Vagina (tissue), 2 donors: ENCODE measurements at regions not wholly inside any gene's neighbourhood (a gene's known extent, or its start where the extent isn't known, plus 50 kb on each side); places are given as distances from the start of the nearest gene placed in this dataset.
"Not testable (repeated sequence)": the region's sequence is repeated elsewhere in the genome, so short reads cannot be mapped to it uniquely, and the experiment has no call there.

ENCODE experiments used
- DNase-seq, 2 donors: peaks; one replicate each; pipeline ENCODE4 v3.0.0-alpha.2; 2017; ENCODE audit errors: extremely low spot score in 2 of 2
- H3K27ac ChIP-seq: fragments of 200-600 bp; sonication (generic); one replicate; pipeline ENCODE4 v1.5.1; 2019
- H3K27me3 ChIP-seq: fragments of 200-600 bp; sonication (generic); one replicate; pipeline ENCODE4 v1.5.1; 2019
- H3K36me3 ChIP-seq, 2 donors: fragments of 200-600 bp; sonication (generic); one replicate each; pipeline ENCODE4 v1.5.1; 2017 to 2019
- H3K4me1 ChIP-seq: fragments of 200-600 bp; sonication (generic); one replicate; pipeline ENCODE4 v1.5.1; 2019
- H3K4me3 ChIP-seq, 2 donors: fragments of 200-600 bp; sonication (generic); 1 replicate in 1 of 2; 2 replicates in 1 of 2; pipeline ENCODE4 v1.5.1; 2016 to 2019
- H3K9me3 ChIP-seq: fragments of 200-600 bp; sonication (generic); one replicate; pipeline ENCODE4 v1.5.1; 2019
- POLR2A ChIP-seq, 2 donors: fragments of 450-650 bp; IDR thresholded peaks; one replicate each; pipeline ENCODE4 v1.6.1; 2017; ENCODE audit warnings: antibody characterized with exemption in 2 of 2, mild to moderate bottlenecking in 2 of 2, moderate library complexity in 2 of 2
- POLR2AphosphoS5 ChIP-seq, 2 donors: sonication (generic); formaldehyde crosslinking; IDR thresholded peaks; one replicate each; pipeline ENCODE4 v1.9.0; 2017; ENCODE audit warnings: antibody characterized with exemption in 2 of 2, mild to moderate bottlenecking in 2 of 2, low read depth in 1 of 2; ENCODE audit not compliant: insufficient read depth in 1 of 2
- intact Hi-C: fragments of 100-400 bp; cut with DNase I; formaldehyde crosslinking; loops from one replicate; pipeline ENCODE4 v1.15.1; 2023
- TF ChIP-seq, protein P1 (sequence below), 3 experiments: fragments of 450-650 bp in 2 of 3; fragments of 200-600 bp in 1 of 3; sonication (generic) in 1 of 3; IDR thresholded peaks; one replicate each; pipeline ENCODE4 v1.5.1; 2017 to 2019; ENCODE audit warnings: antibody characterized with exemption in 3 of 3, mild to moderate bottlenecking in 2 of 3, moderate library complexity in 2 of 3

DNA sequence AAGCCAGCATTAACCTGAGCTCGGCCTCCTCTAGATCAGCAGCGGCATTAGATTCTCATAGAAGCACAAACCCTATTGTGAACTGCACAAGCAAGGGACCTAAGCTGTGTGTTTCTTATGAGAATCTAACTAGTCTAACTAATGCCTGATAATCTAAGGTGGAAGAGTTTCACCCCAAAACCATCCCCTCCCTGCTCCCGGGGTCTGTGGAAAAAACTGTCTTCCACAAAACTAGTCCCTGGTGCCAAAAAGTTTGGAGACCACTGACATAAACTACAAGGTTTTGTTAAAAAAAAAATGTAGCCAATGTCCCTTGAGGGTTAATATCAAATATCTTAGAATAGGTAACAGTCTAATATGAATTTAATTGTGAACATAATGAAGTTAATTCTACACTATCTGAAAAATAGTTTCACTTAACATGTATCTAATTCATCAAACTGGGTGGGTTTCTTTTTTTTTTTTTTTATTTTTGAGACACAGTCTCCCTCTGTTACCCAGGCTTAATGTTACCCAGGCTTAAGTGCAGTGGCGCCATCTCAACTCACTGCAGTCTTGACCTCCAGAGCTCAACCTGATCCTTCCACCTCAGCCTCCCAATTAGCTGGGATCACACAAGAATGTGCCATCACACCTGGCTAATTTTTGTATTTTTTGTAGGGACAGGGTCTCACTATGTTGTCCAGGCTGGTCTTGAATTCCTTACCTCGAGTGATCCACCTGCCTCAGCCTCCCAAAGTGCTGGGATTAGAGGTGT, 4752.2 kb upstream of the OR11H1 start:
- H3K4me3 ChIP-seq, H3K27me3 ChIP-seq, H3K4me1 ChIP-seq, H3K9me3 ChIP-seq, intact Hi-C loops, H3K27ac ChIP-seq, H3K36me3 ChIP-seq: not testable (repeated sequence)
- peak in 1 of 2 donors; percentile 96 for DNase-seq

DNA sequence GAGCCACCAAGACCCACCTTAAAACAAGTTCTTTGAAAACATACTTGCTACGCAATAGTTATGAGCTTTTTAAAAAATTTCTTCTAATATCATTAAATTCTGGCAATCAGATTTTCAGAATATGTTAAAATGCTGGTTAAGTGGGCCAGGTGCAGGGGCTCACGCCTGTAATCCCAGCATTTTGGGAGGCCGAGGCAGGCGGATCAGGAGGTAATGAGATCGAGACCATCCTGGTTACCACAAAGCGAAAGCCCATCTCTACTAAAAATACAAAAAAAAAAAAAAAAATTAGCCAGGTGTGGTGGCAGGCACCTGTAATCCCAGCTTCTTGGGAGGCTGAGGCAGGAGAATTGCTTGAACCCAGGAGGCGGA, 4751.6 kb upstream of the OR11H1 start:
- H3K4me1 ChIP-seq, H3K4me3 ChIP-seq, H3K27ac ChIP-seq, intact Hi-C loops, H3K9me3 ChIP-seq, H3K27me3 ChIP-seq, H3K36me3 ChIP-seq: not testable (repeated sequence)
- DNase-seq, result peak in 1 of 2 donors; percentile 95

DNA sequence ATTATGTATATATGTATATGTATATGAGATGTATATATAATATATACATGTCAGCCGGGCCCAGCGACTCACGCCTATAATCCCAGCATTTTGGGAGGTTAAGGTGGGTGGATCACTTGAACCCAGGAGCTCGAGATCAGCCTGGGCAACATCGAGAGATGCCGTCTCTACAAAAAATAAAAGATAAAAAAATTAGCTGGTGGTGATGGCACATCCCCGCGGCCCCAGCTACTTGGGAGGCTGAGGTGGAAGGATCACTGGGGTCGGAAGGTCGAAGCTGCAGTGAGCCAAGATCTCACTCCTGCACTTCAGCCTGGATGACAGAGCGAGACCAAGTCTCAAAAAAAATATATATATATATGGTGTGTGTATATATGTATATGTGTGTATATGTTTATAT, 4750.3 kb upstream of the OR11H1 start:
- H3K9me3 ChIP-seq, H3K27ac ChIP-seq, intact Hi-C loops, H3K27me3 ChIP-seq, H3K36me3 ChIP-seq, H3K4me1 ChIP-seq, H3K4me3 ChIP-seq: not testable (repeated sequence)
- DNase-seq, result peak in 1 of 2 donors; percentile 97

DNA sequence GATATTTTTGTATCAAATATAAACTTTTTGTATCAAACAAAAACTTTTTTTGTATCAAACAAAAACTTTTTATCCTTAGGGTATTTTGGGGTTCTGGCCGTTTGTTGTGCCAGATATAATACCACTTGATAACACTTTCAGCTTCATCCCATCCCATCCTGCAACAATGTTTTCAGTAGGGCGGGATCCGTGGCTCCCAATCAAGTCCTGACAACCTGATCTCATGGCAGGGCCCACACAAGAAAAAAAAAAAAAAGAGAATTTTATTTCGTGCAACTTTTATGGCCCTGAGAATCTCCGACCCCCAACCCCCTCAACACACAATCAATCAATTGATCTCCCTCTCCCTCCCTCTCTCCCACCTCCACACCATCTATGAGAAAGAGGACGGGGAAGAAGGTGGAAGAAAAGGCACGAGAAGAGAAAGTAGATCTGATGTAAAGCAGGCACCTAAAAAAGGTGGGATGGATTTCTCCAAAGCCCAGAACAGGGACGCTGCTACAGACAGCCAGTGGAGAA, 4749.6 kb upstream of the OR11H1 start:
- Histone ChIP-seq H3K9me3 (peaks cover 6% of the 10 kb centered on the region), H3K27ac (no peak overlapping the region), H3K27me3 (no peaks in the 10 kb centered on the region), H3K4me1 (no peaks in the 10 kb centered on the region), H3K36me3 (no peaks in the 10 kb centered on the region), H3K4me3 (no peak overlapping the region)
- intact Hi-C loops, result no loop called here
- TF ChIP-seq POLR2AphosphoS5 (IDR thresholded peaks at IDR 0.05; ENCODE audit: insufficient read depth in 1 of 2, low read depth in 1 of 2) (no peak), POLR2A (IDR thresholded peaks at IDR 0.05) (no peak)
- TF ChIP-seq, protein P1, sequence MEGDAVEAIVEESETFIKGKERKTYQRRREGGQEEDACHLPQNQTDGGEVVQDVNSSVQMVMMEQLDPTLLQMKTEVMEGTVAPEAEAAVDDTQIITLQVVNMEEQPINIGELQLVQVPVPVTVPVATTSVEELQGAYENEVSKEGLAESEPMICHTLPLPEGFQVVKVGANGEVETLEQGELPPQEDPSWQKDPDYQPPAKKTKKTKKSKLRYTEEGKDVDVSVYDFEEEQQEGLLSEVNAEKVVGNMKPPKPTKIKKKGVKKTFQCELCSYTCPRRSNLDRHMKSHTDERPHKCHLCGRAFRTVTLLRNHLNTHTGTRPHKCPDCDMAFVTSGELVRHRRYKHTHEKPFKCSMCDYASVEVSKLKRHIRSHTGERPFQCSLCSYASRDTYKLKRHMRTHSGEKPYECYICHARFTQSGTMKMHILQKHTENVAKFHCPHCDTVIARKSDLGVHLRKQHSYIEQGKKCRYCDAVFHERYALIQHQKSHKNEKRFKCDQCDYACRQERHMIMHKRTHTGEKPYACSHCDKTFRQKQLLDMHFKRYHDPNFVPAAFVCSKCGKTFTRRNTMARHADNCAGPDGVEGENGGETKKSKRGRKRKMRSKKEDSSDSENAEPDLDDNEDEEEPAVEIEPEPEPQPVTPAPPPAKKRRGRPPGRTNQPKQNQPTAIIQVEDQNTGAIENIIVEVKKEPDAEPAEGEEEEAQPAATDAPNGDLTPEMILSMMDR (IDR thresholded peaks at IDR 0.05), result no peak
- DNase-seq, result peak in 1 of 2 donors; percentile 96

DNA sequence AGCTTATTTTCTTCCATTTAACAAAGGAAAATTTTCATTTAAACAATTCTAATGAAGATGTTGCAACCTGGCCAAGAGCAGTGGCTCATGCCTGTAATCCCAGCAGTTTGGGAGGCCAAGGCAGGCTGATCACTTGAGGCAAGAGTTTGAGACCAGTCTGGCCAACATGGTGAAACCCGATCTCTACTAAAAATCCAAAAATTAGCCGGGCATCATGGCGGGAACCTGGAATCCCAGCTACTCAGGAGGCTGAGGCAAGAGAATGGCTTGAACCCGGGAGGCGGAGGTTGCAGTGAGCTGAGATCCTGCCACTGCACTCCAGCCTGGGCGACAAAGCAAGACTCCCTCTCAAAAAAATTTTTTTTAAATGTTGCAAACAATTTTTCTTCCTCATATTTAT, 4748.8 kb upstream of the OR11H1 start:
- H3K27me3 ChIP-seq, H3K9me3 ChIP-seq, H3K36me3 ChIP-seq, H3K27ac ChIP-seq, DNase-seq, intact Hi-C loops, H3K4me1 ChIP-seq, H3K4me3 ChIP-seq: not testable (repeated sequence)

DNA sequence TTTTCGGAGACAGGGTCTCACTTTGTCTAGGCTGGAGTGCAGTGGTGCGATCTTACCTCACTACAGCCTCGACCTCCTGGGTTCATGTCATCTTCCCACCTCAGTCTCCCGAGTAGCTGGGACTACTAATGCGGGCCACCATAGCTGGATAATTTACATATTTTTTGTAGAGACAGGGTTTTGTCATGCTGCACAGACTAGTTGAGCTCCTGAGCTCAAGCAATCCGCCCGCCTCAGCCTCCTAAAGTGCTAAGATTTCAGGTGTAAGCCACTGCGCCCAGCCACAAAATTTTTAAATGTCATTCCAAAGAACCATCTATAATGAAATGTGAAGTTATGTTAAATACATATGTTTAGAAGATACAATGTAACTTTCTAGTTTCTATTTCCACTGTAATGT, 4747.7 kb upstream of the OR11H1 start:
- intact Hi-C loops, result no loop called here
- Histone ChIP-seq H3K27ac (no peak overlapping the region), H3K4me3 (no peak overlapping the region), H3K9me3 (peaks cover 6% of the 10 kb centered on the region), H3K36me3 (no peaks in the 10 kb centered on the region), H3K27me3 (no peaks in the 10 kb centered on the region), H3K4me1 (no peaks in the 10 kb centered on the region)
- TF ChIP-seq, protein P1 (IDR thresholded peaks at IDR 0.05), result no peak
- no peak for TF ChIP-seq POLR2AphosphoS5 (IDR thresholded peaks at IDR 0.05; ENCODE audit: insufficient read depth in 1 of 2, low read depth in 1 of 2)
- TF ChIP-seq POLR2A (IDR thresholded peaks at IDR 0.05), result no peak
- peak in 1 of 2 donors; percentile 98 for DNase-seq

DNA sequence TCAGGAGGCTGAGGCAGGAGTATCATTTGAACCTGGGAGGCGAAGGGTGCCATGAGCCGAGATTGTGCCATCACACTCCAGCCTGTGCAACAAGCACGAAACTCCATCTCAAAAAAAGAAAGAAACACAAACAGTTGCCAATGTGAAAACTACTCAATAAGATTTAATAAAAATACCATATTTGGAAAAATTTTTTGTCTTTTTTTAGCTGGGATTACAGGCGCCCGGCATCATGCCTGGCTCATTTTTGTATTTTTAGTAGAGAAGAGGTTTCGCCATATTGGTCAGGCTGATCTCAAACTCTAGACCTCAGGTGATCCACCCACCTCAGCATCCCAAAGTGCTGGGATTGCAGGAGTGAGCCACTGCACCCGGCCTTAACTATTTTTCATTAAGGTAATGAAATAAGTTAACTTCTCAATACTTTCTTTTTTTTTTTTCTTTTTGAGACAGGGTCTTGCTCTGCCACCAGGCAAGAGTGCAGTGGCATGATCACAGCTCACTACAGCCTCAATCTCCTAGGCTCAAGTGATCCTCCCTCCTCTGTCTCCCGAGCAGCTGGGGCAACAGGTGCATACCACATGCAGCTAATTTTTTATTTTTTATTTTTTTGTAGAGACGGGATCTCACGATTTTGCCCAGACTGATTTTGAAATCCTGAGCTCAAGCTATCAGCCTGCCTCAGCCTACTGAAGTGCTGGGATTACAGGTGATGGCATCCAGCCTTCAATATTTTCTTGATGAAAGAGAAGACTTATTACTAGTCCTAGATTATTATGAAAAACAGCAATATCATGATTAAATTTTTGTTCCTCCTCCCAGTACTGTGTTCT, 4746.2 kb upstream of the OR11H1 start:
- Histone ChIP-seq H3K9me3 (peaks cover 6% of the 10 kb centered on the region), H3K4me3 (no peak overlapping the region), H3K27me3 (no peaks in the 10 kb centered on the region), H3K27ac (no peak overlapping the region), H3K36me3 (no peaks in the 10 kb centered on the region), H3K4me1 (no peaks in the 10 kb centered on the region)
- peak in 1 of 2 donors; percentile 97 for DNase-seq
- TF ChIP-seq, protein P1 (IDR thresholded peaks at IDR 0.05), result no peak
- no peak for TF ChIP-seq POLR2A (IDR thresholded peaks at IDR 0.05)
- no peak for TF ChIP-seq POLR2AphosphoS5 (IDR thresholded peaks at IDR 0.05; ENCODE audit: insufficient read depth in 1 of 2, low read depth in 1 of 2)
- intact Hi-C loops, result no loop called here
